ENCODE measurements at regions not wholly inside any gene's neighbourhood (a gene's known extent, or its start where the extent isn't known, plus 50 kb on each side); places are given as distances from the start of the nearest gene placed in this dataset.

- no peak for DNase-seq (ENCODE audit: low spot score in 2 of 2)
- no peak overlapping the region for H3K4me3 ChIP-seq (ENCODE audit: low read depth, poor library complexity, severe bottlenecking)
- 87 to 90% methylated on average over 3 of the region's 3 CpGs for WGBS, 2 donors
- intact Hi-C loops (cut with DNase I; ENCODE audit: low total_unique reads): no loop called here
- TF ChIP-seq CTCF (IDR thresholded peaks at IDR 0.05) (no peak), POLR2A (IDR thresholded peaks at IDR 0.05) (no peak)
Observed at GRCh38 chr3:5277612-5278236, 90.2 kb downstream of the EDEM1 start.

GRCh38 chr3:5278666-5279065 is 91.2 kb downstream of the EDEM1 start:
- intact Hi-C loops (cut with DNase I; ENCODE audit: low total_unique reads): no loop called here
- no peak for DNase-seq (ENCODE audit: low spot score in 2 of 2)

GRCh38 chr3:5282703-5283102 is 95.2 kb downstream of the EDEM1 start:
- no peak for DNase-seq (ENCODE audit: low spot score in 2 of 2)
- 97 to 100% methylated on average over 1 of the region's 1 CpG for WGBS, 2 donors
- intact Hi-C loops (cut with DNase I; ENCODE audit: low total_unique reads): no loop called here
- TF ChIP-seq CTCF (IDR thresholded peaks at IDR 0.05) (no peak), POLR2A (IDR thresholded peaks at IDR 0.05) (no peak)
- H3K4me3 ChIP-seq (ENCODE audit: low read depth, poor library complexity, severe bottlenecking): no peak overlapping the region

More at GRCh38 chr3:5278666-5279065, 91.2 kb downstream of the EDEM1 start:
- H3K4me3 ChIP-seq (ENCODE audit: low read depth, poor library complexity, severe bottlenecking): no peak overlapping the region
- TF ChIP-seq POLR2A (IDR thresholded peaks at IDR 0.05): no peak
- TF ChIP-seq CTCF (IDR thresholded peaks at IDR 0.05): no peak

- no peak for TF ChIP-seq POLR2A (IDR thresholded peaks at IDR 0.05)
- no peak for TF ChIP-seq CTCF (IDR thresholded peaks at IDR 0.05)
- intact Hi-C loops (cut with DNase I; ENCODE audit: low total_unique reads): no loop called here
- DNase-seq (ENCODE audit: low spot score in 2 of 2): no peak
Observed at GRCh38 chr3:5285439-5285838, 97.9 kb downstream of the EDEM1 start.

GRCh38 chr3:5290915-5291314 is 103.4 kb downstream of the EDEM1 start:
- H3K4me3 ChIP-seq (ENCODE audit: low read depth, poor library complexity, severe bottlenecking): no peak overlapping the region
- DNase-seq (ENCODE audit: low spot score in 2 of 2): no peak
- intact Hi-C loops (cut with DNase I; ENCODE audit: low total_unique reads): no loop called here
- TF ChIP-seq CTCF (IDR thresholded peaks at IDR 0.05) (no peak), POLR2A (IDR thresholded peaks at IDR 0.05) (no peak)
- 79 to 84% methylated on average over 3 of the region's 3 CpGs for WGBS, 2 donors

More at GRCh38 chr3:5285439-5285838, 97.9 kb downstream of the EDEM1 start:
- no peak overlapping the region for H3K4me3 ChIP-seq (ENCODE audit: low read depth, poor library complexity, severe bottlenecking)

GRCh38 chr3:5292512-5292911 is 105.0 kb downstream of the EDEM1 start:
- TF ChIP-seq POLR2A (IDR thresholded peaks at IDR 0.05) (no peak), CTCF (IDR thresholded peaks at IDR 0.05) (no peak)
- intact Hi-C loops (cut with DNase I; ENCODE audit: low total_unique reads): no loop called here
- no peak for DNase-seq (ENCODE audit: low spot score in 2 of 2)
- no peak overlapping the region for H3K4me3 ChIP-seq (ENCODE audit: low read depth, poor library complexity, severe bottlenecking)
- 43 to 44% methylated on average over 7 of the region's 7 CpGs for WGBS, 2 donors
